SJCRH30 (cell line): ENCODE measurements at regions not wholly inside any gene's neighbourhood (a gene's known extent, or its start where the extent isn't known, plus 50 kb on each side); places are given as distances from the start of the nearest gene placed in this dataset.
"Not testable (repeated sequence)": the region's sequence is repeated elsewhere in the genome, so short reads cannot be mapped to it uniquely, and the experiment has no call there.

Experiments
- DNase-seq, 2 experiments: peaks; one replicate each; pipeline ENCODE4 v3.0.0-alpha.2; 2015 to 2020
- H3K27ac ChIP-seq: fragments of 250-450 bp; sonication (Bioruptor Pico); 2 replicates; pipeline ENCODE4 v1.5.1; 2020; ENCODE audit warnings: mild to moderate bottlenecking, moderate library complexity
- H3K27me3 ChIP-seq: fragments of 250-450 bp; sonication (Bioruptor Pico); 2 replicates; pipeline ENCODE4 v1.5.1; 2020; ENCODE audit warnings: mild to moderate bottlenecking, moderate library complexity
- H3K36me3 ChIP-seq: fragments of 250-450 bp; sonication (Bioruptor Pico); 2 replicates; pipeline ENCODE4 v1.5.1; 2020; ENCODE audit warnings: mild to moderate bottlenecking, moderate library complexity
- H3K4me1 ChIP-seq: fragments of 250-450 bp; sonication (Bioruptor Pico); 2 replicates; pipeline ENCODE4 v1.5.1; 2020; ENCODE audit warnings: mild to moderate bottlenecking, moderate library complexity
- H3K4me3 ChIP-seq: fragments of 250-450 bp; sonication (Bioruptor Pico); 2 replicates; pipeline ENCODE4 v1.5.1; 2020; ENCODE audit warnings: mild to moderate bottlenecking, moderate library complexity
- H3K9me3 ChIP-seq: fragments of 250-450 bp; sonication (Bioruptor Pico); replicated peaks from 2 replicates; pipeline ENCODE4 v1.5.1; 2020; ENCODE audit warnings: mild to moderate bottlenecking, moderate library complexity

GRCh38 chr12:115306380-115306779, 622.4 kb upstream of the TBX3 start:
- no peak overlapping the region for H3K4me3 ChIP-seq
- no peaks in the 10 kb centered on the region for H3K9me3 ChIP-seq
- DNase-seq, result no peak
- no peaks in the 10 kb centered on the region for H3K36me3 ChIP-seq
- H3K27ac ChIP-seq, result no peak overlapping the region
- no peaks in the 10 kb centered on the region for H3K4me1 ChIP-seq
- no peaks in the 10 kb centered on the region for H3K27me3 ChIP-seq

GRCh38 chr12:115305867-115306266, 621.9 kb upstream of the TBX3 start:
- Histone ChIP-seq H3K27me3 (no peaks in the 10 kb centered on the region), H3K27ac (no peak overlapping the region), H3K36me3 (no peaks in the 10 kb centered on the region), H3K9me3 (no peaks in the 10 kb centered on the region), H3K4me3 (no peak overlapping the region), H3K4me1 (no peaks in the 10 kb centered on the region)
- no peak for DNase-seq

DNA sequence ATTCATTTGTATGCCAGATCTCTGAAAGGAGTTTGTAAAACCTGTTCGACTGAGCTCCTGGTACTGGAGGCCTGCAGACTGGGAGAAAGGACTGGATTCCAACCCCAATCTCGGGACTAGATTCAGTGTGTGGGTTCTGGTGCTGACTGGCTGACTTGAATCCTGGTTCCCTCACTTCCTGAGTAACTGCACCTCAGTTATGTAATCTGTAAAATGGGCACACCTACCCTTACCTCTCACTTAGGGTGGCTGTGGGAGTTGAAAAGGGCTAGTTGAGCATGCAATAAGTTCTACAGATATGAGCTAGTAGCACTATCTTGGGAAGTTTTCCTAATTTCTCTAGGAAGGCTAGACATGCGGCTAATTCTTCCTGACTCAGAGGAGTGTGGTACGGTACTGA, 621.3 kb upstream of the TBX3 start:
- Histone ChIP-seq H3K9me3 (no peaks in the 10 kb centered on the region), H3K4me1 (no peaks in the 10 kb centered on the region), H3K27ac (no peak overlapping the region), H3K4me3 (no peak overlapping the region), H3K27me3 (no peaks in the 10 kb centered on the region), H3K36me3 (no peaks in the 10 kb centered on the region)
- no peak for DNase-seq

- Histone ChIP-seq H3K9me3 (no peaks in the 10 kb centered on the region), H3K27me3 (no peaks in the 10 kb centered on the region), H3K27ac (no peak overlapping the region), H3K4me1 (no peaks in the 10 kb centered on the region), H3K4me3 (no peak overlapping the region), H3K36me3 (no peaks in the 10 kb centered on the region)
- DNase-seq, result no peak
Measured at GRCh38 chr12:115303723-115304309, 619.8 kb upstream of the TBX3 start.

GRCh38 chr12:115297445-115297844, 613.5 kb upstream of the TBX3 start:
- no peak for DNase-seq
- Histone ChIP-seq H3K4me1 (no peaks in the 10 kb centered on the region), H3K27ac (no peak overlapping the region), H3K9me3 (no peaks in the 10 kb centered on the region), H3K4me3 (no peak overlapping the region), H3K27me3 (no peaks in the 10 kb centered on the region), H3K36me3 (no peaks in the 10 kb centered on the region)

DNA sequence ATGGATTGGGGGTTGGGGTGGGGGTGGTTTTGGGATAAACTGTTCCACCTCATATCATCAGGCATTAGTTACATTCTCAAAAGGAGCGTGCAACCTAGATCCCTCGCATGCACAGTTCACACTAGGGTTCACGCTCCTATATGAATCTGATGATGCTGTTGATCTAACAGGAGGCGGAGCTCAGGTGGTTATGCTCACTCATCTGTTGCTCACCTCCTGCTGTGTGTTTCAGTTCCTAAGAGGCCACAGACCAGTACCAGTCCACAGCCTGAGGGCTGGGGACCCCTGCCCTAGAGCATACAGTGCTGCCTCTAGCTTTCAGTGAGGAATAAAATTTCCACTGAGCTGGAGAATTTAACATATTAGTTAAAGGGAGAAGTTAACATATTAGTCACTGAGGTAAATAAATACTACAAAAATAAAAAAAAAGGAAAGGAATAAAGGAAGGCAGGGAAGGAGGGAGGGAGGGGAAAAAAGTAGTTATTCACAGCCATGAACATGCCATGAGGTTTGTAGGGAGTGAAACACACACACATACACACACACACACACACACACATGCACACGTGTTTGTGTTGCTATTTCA, 612.7 kb upstream of the TBX3 start:
- H3K27ac ChIP-seq, result no peak overlapping the region
- H3K27me3 ChIP-seq, result no peaks in the 10 kb centered on the region
- no peaks in the 10 kb centered on the region for H3K36me3 ChIP-seq
- no peak for DNase-seq
- no peak overlapping the region for H3K4me3 ChIP-seq
- no peaks in the 10 kb centered on the region for H3K9me3 ChIP-seq
- H3K4me1 ChIP-seq, result no peaks in the 10 kb centered on the region

DNA sequence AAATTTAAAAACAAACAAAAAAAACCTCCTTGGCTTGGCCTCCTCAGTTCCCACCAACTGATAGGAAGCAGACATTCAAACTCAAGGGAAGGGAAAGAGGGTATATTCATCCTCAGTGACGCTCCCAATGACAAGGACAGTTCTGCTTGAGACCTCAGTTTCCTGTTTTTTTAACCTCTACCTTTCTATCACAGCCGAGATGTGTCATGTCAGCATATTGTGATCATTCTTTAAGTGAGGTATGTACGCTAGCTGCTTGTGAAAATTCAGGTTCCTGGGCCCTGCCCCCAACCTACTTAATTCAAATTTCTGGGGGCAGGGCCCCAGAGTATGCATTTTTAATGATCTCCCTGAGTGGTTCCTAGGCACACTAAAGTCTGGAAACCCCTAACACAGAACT, 611.9 kb upstream of the TBX3 start:
- H3K36me3 ChIP-seq, result no peaks in the 10 kb centered on the region
- H3K27me3 ChIP-seq, result no peaks in the 10 kb centered on the region
- H3K27ac ChIP-seq, result no peak overlapping the region
- DNase-seq, result no peak
- no peaks in the 10 kb centered on the region for H3K9me3 ChIP-seq
- no peak overlapping the region for H3K4me3 ChIP-seq
- no peaks in the 10 kb centered on the region for H3K4me1 ChIP-seq

DNA sequence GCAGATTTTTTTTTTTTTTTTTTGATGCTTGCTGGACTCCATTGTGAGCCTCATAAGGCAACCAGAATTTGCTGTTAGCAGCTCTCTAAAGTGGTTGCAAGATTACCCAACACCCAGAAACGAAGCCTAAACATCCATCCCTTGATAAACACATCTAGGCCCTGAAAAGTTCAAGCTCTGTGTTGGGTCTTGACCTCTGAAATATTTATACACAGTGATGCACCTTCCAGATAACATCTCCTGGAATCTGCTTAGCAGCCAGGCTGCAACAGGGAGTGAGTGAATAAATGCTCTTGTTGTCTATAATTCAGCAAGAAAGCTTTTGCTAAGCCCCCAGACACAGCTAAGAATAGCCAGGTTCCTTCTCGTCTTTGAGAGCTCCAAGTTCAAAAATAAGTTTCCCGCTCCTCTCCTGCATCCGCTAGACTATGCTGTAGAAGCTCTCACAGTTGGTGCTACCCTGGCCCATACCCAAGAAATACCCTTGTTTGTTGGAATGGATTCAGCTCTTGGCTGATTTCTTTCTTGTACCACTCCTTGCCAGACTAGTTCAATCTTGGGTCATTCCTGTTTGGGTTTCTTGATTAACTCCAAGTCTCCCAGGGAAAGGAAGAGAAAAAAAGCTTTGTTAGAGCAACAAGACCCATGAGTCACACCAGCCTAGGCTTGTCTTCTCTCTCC, 610.6 kb upstream of the TBX3 start:
- Histone ChIP-seq H3K4me1 (no peaks in the 10 kb centered on the region), H3K36me3 (no peaks in the 10 kb centered on the region), H3K9me3 (no peaks in the 10 kb centered on the region), H3K27ac (no peak overlapping the region), H3K27me3 (no peaks in the 10 kb centered on the region), H3K4me3 (no peak overlapping the region)
- no peak for DNase-seq

GRCh38 chr12:115285429-115285828, 601.5 kb upstream of the TBX3 start:
- H3K4me1 ChIP-seq, H3K27me3 ChIP-seq, H3K27ac ChIP-seq, H3K36me3 ChIP-seq, H3K9me3 ChIP-seq, DNase-seq, H3K4me3 ChIP-seq: not testable (repeated sequence)

GRCh38 chr12:115273456-115273855, 589.5 kb upstream of the TBX3 start:
- H3K27me3 ChIP-seq, result no peaks in the 10 kb centered on the region; the same call in 1 of the 2 replicates
- H3K36me3 ChIP-seq, result no peaks in the 10 kb centered on the region
- peaks cover 5% of the 10 kb centered on the region; the same call in 1 of the 2 replicates for H3K4me1 ChIP-seq
- H3K27ac ChIP-seq, result no peak overlapping the region
- no peaks in the 10 kb centered on the region for H3K9me3 ChIP-seq
- peak; percentile 14 to 38 for DNase-seq
- no peak overlapping the region for H3K4me3 ChIP-seq

DNA sequence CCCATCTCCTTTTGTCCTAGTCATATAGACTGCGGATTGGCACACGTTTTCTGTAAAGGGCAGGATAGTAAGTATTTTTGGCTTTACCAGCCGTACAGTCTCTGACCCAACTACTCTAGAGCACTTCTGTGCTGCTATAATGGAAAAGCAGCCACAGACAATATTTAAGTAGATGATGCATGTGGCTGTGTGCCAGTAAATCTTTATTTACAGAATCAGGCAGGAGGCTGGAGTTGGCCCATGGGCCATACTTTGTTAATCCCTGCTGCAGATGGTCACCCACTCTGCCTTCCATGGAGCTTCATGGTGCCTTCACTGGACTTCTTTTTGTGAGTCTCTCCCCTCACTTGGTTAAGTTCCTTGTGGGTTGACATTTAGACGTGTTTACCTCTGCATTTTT, 584.5 kb upstream of the TBX3 start:
- Histone ChIP-seq H3K4me3 (no peak overlapping the region), H3K27me3 (no peaks in the 10 kb centered on the region), H3K9me3 (no peaks in the 10 kb centered on the region), H3K27ac (no peak overlapping the region), H3K4me1 (peaks cover 5% of the 10 kb centered on the region; the same call in 1 of the 2 replicates), H3K36me3 (no peaks in the 10 kb centered on the region)
- DNase-seq, result no peak

DNA sequence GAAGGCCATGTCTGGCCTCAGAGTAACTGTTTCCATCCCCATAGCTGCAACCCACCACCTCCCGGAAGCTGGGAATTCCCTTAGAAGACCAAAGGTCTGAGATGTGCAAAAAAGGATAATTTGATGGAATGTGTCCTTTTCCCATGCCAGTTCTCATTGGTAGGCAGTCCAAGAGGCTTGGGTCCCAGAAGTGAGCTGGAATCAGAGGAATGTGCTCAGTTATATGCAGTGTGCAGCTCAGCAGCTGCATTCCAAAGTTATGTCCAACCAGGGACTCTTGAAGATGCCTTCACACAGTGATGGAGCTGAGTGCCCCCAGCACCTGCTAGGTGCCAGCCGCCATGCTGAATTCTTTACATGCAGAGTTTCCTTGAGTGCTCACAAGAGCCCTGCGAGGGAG, 583.9 kb upstream of the TBX3 start:
- Histone ChIP-seq H3K27me3 (no peaks in the 10 kb centered on the region), H3K4me1 (no peaks in the 10 kb centered on the region; the same call in 1 of the 2 replicates), H3K9me3 (no peaks in the 10 kb centered on the region), H3K36me3 (no peaks in the 10 kb centered on the region), H3K27ac (no peak overlapping the region), H3K4me3 (no peak overlapping the region)
- no peak for DNase-seq

DNA sequence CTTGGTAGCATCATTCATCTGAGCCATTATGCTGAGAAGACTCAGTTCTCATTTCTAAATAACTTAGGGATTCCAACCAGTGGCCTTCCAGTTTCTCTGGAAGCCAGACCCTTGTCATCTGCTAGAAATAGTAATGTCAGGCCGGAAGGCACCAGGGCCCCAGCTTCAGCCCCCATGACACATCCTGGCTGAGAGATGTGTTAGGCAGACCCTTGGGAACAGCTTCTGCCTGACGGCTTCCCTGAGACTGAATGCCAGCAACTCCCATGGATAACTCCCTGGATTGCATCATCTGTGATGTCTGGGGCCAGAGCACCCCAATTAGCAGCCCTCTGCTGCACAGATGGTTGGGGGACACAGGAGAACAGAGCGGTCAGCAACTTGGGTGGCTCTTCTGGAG, 583.5 kb upstream of the TBX3 start:
- DNase-seq, result no peak

DNA sequence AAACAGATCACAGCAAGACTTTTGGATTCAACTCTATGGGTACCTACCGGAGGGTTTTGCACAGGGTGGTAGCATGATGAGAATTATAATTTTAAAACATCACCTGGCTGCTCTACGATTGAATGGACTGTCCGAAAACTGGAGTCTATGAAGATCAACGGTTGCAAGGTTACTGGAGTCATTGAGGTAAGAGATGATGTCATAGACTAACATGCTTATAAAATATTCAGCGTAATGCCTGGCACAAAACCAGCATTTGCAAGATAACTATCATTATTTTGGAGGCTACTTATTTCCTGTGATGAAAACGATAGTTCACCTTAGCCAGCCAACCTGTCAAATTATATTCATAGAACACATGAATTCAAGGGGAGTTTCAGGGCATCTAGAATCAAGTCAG, 580.6 kb upstream of the TBX3 start:
- Histone ChIP-seq H3K9me3 (no peaks in the 10 kb centered on the region), H3K27ac (no peak overlapping the region), H3K27me3 (no peaks in the 10 kb centered on the region), H3K4me3 (no peak overlapping the region), H3K4me1 (no peaks in the 10 kb centered on the region), H3K36me3 (no peaks in the 10 kb centered on the region)
- no peak for DNase-seq

More for the DNA sequence above, 583.5 kb upstream of the TBX3 start:
- Histone ChIP-seq H3K4me1 (no peaks in the 10 kb centered on the region), H3K9me3 (no peaks in the 10 kb centered on the region), H3K27ac (no peak overlapping the region), H3K27me3 (no peaks in the 10 kb centered on the region), H3K36me3 (no peaks in the 10 kb centered on the region), H3K4me3 (no peak overlapping the region)

GRCh38 chr12:115261691-115262398, 577.9 kb upstream of the TBX3 start:
- no peaks in the 10 kb centered on the region for H3K9me3 ChIP-seq
- H3K36me3 ChIP-seq, result no peaks in the 10 kb centered on the region
- H3K4me3 ChIP-seq, result no peak overlapping the region
- no peak for DNase-seq
- no peaks in the 10 kb centered on the region for H3K4me1 ChIP-seq
- H3K27me3 ChIP-seq, result no peaks in the 10 kb centered on the region
- no peak overlapping the region for H3K27ac ChIP-seq
